ENCODE measurements at regions not wholly inside any gene's neighbourhood (a gene's known extent, or its start where the extent isn't known, plus 50 kb on each side); places are given as distances from the start of the nearest gene placed in this dataset.

DNA sequence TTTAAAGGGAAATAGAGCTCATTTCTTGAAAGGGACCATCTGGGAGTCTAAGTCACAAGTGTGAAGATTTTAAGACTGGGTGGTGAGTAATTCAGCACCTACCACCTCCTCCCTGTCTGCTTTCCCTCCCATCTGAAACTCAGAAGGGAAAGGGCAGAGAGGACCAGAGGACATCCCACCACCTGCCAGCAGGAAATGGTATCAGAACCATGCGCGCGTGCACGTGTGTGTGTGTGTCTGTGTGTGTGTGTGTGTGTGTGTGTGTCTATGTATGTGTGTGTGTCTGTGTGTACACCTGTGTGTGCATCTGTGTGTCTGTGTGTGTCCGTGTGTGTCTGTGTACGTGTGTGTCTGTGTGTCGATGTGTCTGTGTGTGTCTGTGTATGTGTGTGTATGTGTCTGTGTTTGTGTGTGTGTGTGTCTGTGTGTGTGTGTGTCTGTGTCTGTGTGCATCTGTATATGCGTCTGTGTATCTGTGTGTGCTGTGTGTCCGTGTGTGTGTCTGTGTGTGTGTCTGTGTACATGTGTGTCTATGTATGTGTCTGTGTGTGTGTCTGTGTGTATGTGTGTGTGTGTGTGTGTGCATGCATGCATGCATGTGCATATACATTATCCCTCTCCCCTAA, 76.8 kb downstream of the ZFP36L2 start:
- intact Hi-C loops (cut with micrococcal nuclease) (no loop called here), dilution Hi-C loops (cut with MboI; ENCODE audit: extremely low pct_ligation_motif_present, low sequenced_read_pairs) (no loop called here)
- POLR2A ChIA-PET: no interaction called here

More for the DNA sequence above, 76.8 kb downstream of the ZFP36L2 start:
- no peaks in the 10 kb centered on the region for H3K9me3 ChIP-seq (replicated peaks; ENCODE audit: control insufficient read depth, insufficient read depth, low read length)
- no peaks in the 10 kb centered on the region for H4K20me1 ChIP-seq (replicated peaks; ENCODE audit: control insufficient read depth, extremely low read depth, insufficient read depth, low read length)
- H3K36me3 ChIP-seq (ENCODE audit: control insufficient read depth in 2 of 2, extremely low read depth in 1 of 2, insufficient read depth in 2 of 2, low read length in 2 of 2): no peaks in the 10 kb centered on the region
- H3K4me3 ChIP-seq (replicated peaks in 1 of 3; ENCODE audit: insufficient read depth in 1 of 3, low read depth in 1 of 3, low read length in 3 of 3): no peak overlapping the region
- FAIRE-seq (no peak), DNase-seq (ENCODE audit: low read depth, low spot score) (no peak)
- H3K4me1 ChIP-seq (ENCODE audit: control insufficient read depth, extremely low read depth, insufficient read depth, low read length): no peaks in the 10 kb centered on the region
- H3K27me3 ChIP-seq (ENCODE audit: control insufficient read depth in 2 of 2, insufficient read depth in 2 of 2, low read length in 2 of 2): no peaks in the 10 kb centered on the region
- no TSS peak for BruUV-seq (replicated peaks)
- CTCF ChIA-PET: interaction anchor here (1.6 kb wide), 2 partner anchors 9 to 25 kb away, joined by 3 to 6 read pairs; no protein-coding TSS in a partner anchor
- TF ChIP-seq POLR2A (IDR thresholded peaks at IDR 0.05; ENCODE audit: low read depth, low read length) (no peak), JUN (IDR thresholded peaks at IDR 0.05; ENCODE audit: borderline replicate concordance, insufficient read depth, insufficient read length, low read depth) (no peak), MYC (IDR thresholded peaks at IDR 0.05; ENCODE audit: low read depth, low read length) (no peak), CTCF (IDR thresholded peaks at IDR 0.05; ENCODE audit: extremely low read depth in 1 of 2, insufficient read depth in 1 of 2, low read depth in 1 of 2, low read length in 2 of 2) (no peak), FOS (IDR thresholded peaks at IDR 0.05; ENCODE audit: borderline replicate concordance, insufficient read depth, low read length) (no peak), POLR2AphosphoS5 (IDR thresholded peaks at IDR 0.05; ENCODE audit: insufficient read depth, low read depth, low read length) (no peak)
- no peak overlapping the region for H2AFZ ChIP-seq (ENCODE audit: low read depth, low read length)
- no peaks in the 10 kb centered on the region for H3K79me2 ChIP-seq (ENCODE audit: control insufficient read depth, insufficient read depth, low read length)
- no peak overlapping the region for H3K4me2 ChIP-seq (ENCODE audit: insufficient read depth, low read length)
- H3K27ac ChIP-seq (ENCODE audit: insufficient read depth, low read depth, low read length): no peak overlapping the region
- H3K9me1 ChIP-seq (replicated peaks; ENCODE audit: control insufficient read depth, extremely low read depth, insufficient read depth, low read length): no peaks in the 10 kb centered on the region
- no peak overlapping the region for H3K9ac ChIP-seq (replicated peaks; ENCODE audit: extremely low read depth, insufficient read depth, low read length)

All from endothelial cell of umbilical vein (primary cell).